ENCODE measurements at regions not wholly inside any gene's neighbourhood (a gene's known extent, or its start where the extent isn't known, plus 50 kb on each side); places are given as distances from the start of the nearest gene placed in this dataset.

DNA sequence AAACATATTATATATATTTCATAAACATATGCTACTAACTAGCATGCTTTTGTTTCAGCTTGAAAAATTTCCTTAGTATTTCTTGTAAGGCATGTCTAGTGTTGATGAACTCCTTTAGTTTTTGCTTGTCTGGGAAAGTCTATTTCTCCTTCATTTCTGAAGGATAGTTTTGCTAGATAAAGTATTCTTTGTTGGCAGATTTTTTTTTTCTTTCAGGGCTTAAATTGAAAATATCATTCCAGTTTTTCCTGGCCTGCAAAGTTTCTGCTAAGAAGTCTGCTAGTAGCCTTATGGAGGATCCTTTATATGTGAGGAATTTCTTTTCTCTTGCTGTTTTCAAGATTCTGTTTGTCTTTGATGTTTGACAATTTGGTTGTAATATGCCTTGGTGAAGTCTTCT is 183.5 kb downstream of the SLC4A3 start:
- peaks cover 8% of the 10 kb centered on the region for H3K9me3 Mint-ChIP-seq (ENCODE audit: unreplicated experiment)
- peaks cover 5% of the 10 kb centered on the region for H3K36me3 Mint-ChIP-seq (ENCODE audit: unreplicated experiment)
- no peak overlapping the region for H3K27ac Mint-ChIP-seq (ENCODE audit: unreplicated experiment)
- no peaks in the 10 kb centered on the region for H3K4me1 Mint-ChIP-seq (ENCODE audit: low read depth, unreplicated experiment)
- no peak for DNase-seq
- H3K27me3 Mint-ChIP-seq (ENCODE audit: unreplicated experiment), result no peaks in the 10 kb centered on the region
- H3K4me3 Mint-ChIP-seq (ENCODE audit: unreplicated experiment), result no peak overlapping the region
- TF ChIP-seq, protein P1, sequence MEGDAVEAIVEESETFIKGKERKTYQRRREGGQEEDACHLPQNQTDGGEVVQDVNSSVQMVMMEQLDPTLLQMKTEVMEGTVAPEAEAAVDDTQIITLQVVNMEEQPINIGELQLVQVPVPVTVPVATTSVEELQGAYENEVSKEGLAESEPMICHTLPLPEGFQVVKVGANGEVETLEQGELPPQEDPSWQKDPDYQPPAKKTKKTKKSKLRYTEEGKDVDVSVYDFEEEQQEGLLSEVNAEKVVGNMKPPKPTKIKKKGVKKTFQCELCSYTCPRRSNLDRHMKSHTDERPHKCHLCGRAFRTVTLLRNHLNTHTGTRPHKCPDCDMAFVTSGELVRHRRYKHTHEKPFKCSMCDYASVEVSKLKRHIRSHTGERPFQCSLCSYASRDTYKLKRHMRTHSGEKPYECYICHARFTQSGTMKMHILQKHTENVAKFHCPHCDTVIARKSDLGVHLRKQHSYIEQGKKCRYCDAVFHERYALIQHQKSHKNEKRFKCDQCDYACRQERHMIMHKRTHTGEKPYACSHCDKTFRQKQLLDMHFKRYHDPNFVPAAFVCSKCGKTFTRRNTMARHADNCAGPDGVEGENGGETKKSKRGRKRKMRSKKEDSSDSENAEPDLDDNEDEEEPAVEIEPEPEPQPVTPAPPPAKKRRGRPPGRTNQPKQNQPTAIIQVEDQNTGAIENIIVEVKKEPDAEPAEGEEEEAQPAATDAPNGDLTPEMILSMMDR (IDR thresholded peaks at IDR 0.05; ENCODE audit: partially characterized antibody, unreplicated experiment), result no peak

DNA sequence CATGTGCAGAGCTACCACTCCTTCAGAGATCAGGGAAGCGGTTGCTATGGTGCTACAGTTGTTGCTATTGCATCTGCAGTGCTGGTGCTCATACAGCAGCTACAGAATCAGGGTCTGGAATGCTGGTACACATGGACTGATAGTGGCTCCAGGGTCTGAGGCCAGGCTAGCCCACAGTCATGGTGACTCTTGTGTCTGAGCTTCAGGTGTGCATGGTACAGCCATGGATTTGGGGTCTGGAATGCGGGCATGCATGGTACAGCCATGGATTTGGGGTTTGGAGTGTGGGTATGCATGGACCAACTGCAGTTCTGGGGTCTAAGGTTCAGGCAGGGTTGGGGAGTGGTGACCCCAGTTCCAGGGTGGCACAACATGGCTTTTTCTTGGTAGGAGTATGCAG is 185.2 kb downstream of the SLC4A3 start:
- no peak overlapping the region for H3K27ac Mint-ChIP-seq (ENCODE audit: unreplicated experiment)
- no peaks in the 10 kb centered on the region for H3K27me3 Mint-ChIP-seq (ENCODE audit: unreplicated experiment)
- H3K4me3 Mint-ChIP-seq (ENCODE audit: unreplicated experiment), result no peak overlapping the region
- peaks cover 5% of the 10 kb centered on the region for H3K36me3 Mint-ChIP-seq (ENCODE audit: unreplicated experiment)
- no peaks in the 10 kb centered on the region for H3K4me1 Mint-ChIP-seq (ENCODE audit: low read depth, unreplicated experiment)
- H3K9me3 Mint-ChIP-seq (ENCODE audit: unreplicated experiment), result peaks cover 6% of the 10 kb centered on the region
- TF ChIP-seq, protein P1 (IDR thresholded peaks at IDR 0.05; ENCODE audit: partially characterized antibody, unreplicated experiment), result no peak
- DNase-seq, result no peak

DNA sequence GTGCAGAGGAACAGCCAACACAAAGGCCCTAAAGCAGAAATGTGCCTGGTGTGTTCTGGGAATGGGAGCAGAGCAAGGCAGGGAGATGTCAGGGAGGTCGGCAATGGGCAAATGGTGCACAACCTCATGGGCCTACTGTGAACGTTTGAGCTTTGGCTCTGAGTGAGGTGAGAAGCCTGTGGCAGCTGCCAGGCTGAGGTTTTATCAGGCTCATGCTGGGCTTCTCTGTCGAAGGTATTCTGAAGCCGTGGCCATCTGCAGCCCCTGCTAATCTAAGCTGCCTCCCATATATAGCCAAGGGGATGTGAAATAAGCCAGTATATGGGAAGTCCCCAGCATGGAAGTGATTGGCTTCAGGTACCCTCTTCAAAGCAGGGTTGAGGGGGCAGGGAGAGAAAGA is 193.3 kb downstream of the SLC4A3 start:
- H3K4me1 Mint-ChIP-seq (ENCODE audit: low read depth, unreplicated experiment), result no peaks in the 10 kb centered on the region
- H3K9me3 Mint-ChIP-seq (ENCODE audit: unreplicated experiment), result peaks cover 9% of the 10 kb centered on the region
- H3K36me3 Mint-ChIP-seq (ENCODE audit: unreplicated experiment), result peaks cover 6% of the 10 kb centered on the region
- H3K4me3 Mint-ChIP-seq (ENCODE audit: unreplicated experiment), result no peak overlapping the region
- TF ChIP-seq, protein P1 (IDR thresholded peaks at IDR 0.05; ENCODE audit: partially characterized antibody, unreplicated experiment), result no peak
- H3K27me3 Mint-ChIP-seq (ENCODE audit: unreplicated experiment), result peaks cover 1% of the 10 kb centered on the region
- no peak for DNase-seq
- H3K27ac Mint-ChIP-seq (ENCODE audit: unreplicated experiment), result no peak overlapping the region

DNA sequence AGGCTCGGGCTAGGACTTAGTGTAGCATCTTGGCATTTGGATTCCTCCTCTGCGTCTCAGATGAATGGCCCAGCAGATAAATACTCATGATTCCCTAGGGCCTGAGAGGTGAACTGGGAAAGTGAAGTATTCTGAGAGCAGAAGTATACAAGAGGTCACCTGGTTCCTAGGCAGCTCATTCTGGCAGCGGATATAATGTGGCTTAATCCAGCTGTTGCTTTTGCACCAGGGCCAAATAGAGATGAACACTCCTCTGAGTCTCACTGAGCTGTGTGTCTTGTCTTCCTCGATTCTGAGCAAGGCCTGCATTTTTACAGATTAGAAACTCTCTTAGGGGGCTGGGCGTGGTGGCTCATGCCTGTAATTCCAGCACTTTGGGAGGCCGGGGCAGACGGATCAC is 196.1 kb downstream of the SLC4A3 start:
- Mint-ChIP-seq H3K36me3 (ENCODE audit: unreplicated experiment) (peaks cover 6% of the 10 kb centered on the region), H3K27me3 (ENCODE audit: unreplicated experiment) (peaks cover 1% of the 10 kb centered on the region), H3K9me3 (ENCODE audit: unreplicated experiment) (peaks cover 6% of the 10 kb centered on the region), H3K4me1 (ENCODE audit: low read depth, unreplicated experiment) (no peaks in the 10 kb centered on the region), H3K27ac (ENCODE audit: unreplicated experiment) (no peak overlapping the region), H3K4me3 (ENCODE audit: unreplicated experiment) (no peak overlapping the region)
- DNase-seq, result no peak
- TF ChIP-seq, protein P1 (IDR thresholded peaks at IDR 0.05; ENCODE audit: partially characterized antibody, unreplicated experiment), result no peak

DNA sequence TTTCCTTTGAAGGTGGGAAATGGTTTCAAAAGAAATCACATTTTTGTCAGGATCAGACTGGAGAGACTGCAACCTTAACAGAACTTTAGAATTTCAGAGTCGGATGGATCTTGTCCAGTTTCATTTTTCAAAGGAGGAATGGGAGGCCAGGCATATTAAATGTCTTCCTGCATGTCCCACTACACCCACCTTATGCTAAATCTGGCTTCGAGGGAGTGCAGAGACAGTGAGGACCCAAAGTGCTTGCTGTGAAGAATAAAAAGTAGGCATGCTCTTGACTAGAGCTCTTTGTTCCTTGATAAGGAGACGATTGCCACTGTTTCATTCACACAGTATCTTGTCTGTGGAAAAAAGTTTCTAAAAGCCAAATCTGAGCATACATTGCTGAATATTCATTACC is 197.6 kb downstream of the SLC4A3 start:
- no peaks in the 10 kb centered on the region for H3K36me3 Mint-ChIP-seq (ENCODE audit: unreplicated experiment)
- TF ChIP-seq, protein P1 (IDR thresholded peaks at IDR 0.05; ENCODE audit: partially characterized antibody, unreplicated experiment), result no peak
- DNase-seq, result no peak
- peaks cover 2% of the 10 kb centered on the region for H3K9me3 Mint-ChIP-seq (ENCODE audit: unreplicated experiment)
- H3K27me3 Mint-ChIP-seq (ENCODE audit: unreplicated experiment), result peaks cover 1% of the 10 kb centered on the region
- no peak overlapping the region for H3K4me3 Mint-ChIP-seq (ENCODE audit: unreplicated experiment)
- no peaks in the 10 kb centered on the region for H3K4me1 Mint-ChIP-seq (ENCODE audit: low read depth, unreplicated experiment)
- no peak overlapping the region for H3K27ac Mint-ChIP-seq (ENCODE audit: unreplicated experiment)
